ENCODE measurements at regions not wholly inside any gene's neighbourhood (a gene's known extent, or its start where the extent isn't known, plus 50 kb on each side); places are given as distances from the start of the nearest gene placed in this dataset.

DNA sequence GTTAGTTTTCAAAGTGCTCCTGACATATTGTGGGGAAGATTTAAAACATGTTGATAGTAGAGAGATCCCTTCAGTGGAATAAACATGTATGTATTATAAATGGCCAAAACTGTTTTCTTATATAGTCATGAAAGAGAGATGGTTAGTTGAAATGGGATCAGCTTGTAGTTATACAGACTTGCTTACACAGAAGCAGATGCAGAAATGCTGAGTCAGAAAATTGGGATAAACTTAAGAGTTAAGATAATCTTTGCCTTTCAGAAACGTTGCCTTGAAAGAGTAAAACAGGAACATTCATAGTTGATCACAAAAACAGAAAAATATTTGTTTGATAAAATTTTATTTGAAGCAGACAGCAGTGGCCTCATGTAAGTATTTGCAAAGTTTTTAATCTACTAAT, 433.2 kb upstream of the BCHE start:
- TF ChIP-seq POLR2AphosphoS5 (IDR thresholded peaks at IDR 0.05; ENCODE audit: low read depth, low read length) (no peak), TAF1 (IDR thresholded peaks at IDR 0.05; ENCODE audit: borderline replicate concordance, low read depth, low read length) (no peak)

Data from GM12892 (cell line).